HepG2 (cell line): ENCODE measurements at regions not wholly inside any gene's neighbourhood (a gene's known extent, or its start where the extent isn't known, plus 50 kb on each side); places are given as distances from the start of the nearest gene placed in this dataset.

Experiments used
- ATAC-seq: fragments of 200-7000 bp; cut with Tn5 transposase; 3 replicates; pipeline ENCODE4 v1.9.1; 2020; ENCODE audit warnings: mild to moderate bottlenecking, moderate library complexity
- BruUV-seq: library from RNA; stranded (reverse); fragments of 400-500 nt; replicated peaks from 2 replicates; lab custom pipeline; 2021; lab: Mats Ljungman, UMichigan
- CTCF ChIA-PET: fragments of 300-600 bp; formaldehyde crosslinking; extraction: SDS; loops from one replicate; lab custom pipeline; 2021; ENCODE audit warnings: low total read pairs, inconsistent platforms, low intra/inter-chr PET ratio; lab: Yijun Ruan, JAX
- POLR2A ChIA-PET: fragments of 350-600 bp; sonication (Branson Sonifier 250); formaldehyde crosslinking; loops from one replicate; lab custom pipeline; 2020; ENCODE audit warnings: antibody characterized with exemption, inconsistent platforms; lab: Yijun Ruan, JAX
- DNase-seq: peaks from one replicate; pipeline ENCODE4 v3.0.0-alpha.2; 2015; ENCODE audit warnings: low spot score
- FAIRE-seq: peaks from 3 replicates; lab custom pipeline; 2011; peaks lifted over from hg19 to GRCh38; lab: Jason Lieb, UNC
- H2AFZ ChIP-seq: one replicate; pipeline ENCODE4 v1.6.1; 2011; ENCODE audit warnings: low read length, inconsistent platforms
- H3K27ac ChIP-seq: fragments of 300-600 bp; 3 replicates; pipeline ENCODE4 v1.8.0; 2011; ENCODE audit warnings: mixed run types, mild to moderate bottlenecking, mixed read lengths, low read length, inconsistent platforms; ENCODE audit not compliant: insufficient read depth; ENCODE audit errors: extremely low read length
- H3K27me3 ChIP-seq, 2 experiments: fragments of 200-600 bp in 1 of 2; 2 replicates in 1 of 2; 3 replicates in 1 of 2; pipeline versions ENCODE4 v1.6.0 to v1.8.0; 2011; ENCODE audit warnings: low read length in 2 of 2, mild to moderate bottlenecking in 2 of 2, moderate library complexity in 2 of 2, inconsistent platforms in 1 of 2; ENCODE audit not compliant: insufficient read depth in 2 of 2, control insufficient read depth in 1 of 2
- H3K36me3 ChIP-seq, 2 experiments: fragments of 200-600 bp in 1 of 2; replicated peaks in 1 of 2; 2 replicates in 1 of 2; 3 replicates in 1 of 2; pipeline versions ENCODE4 v1.5.1 to v1.8.0; 2011; ENCODE audit warnings: low read length in 2 of 2, inconsistent platforms in 1 of 2; ENCODE audit not compliant: insufficient read depth in 2 of 2, control insufficient read depth in 1 of 2
- H3K4me1 ChIP-seq: 2 replicates; pipeline ENCODE4 v1.5.1; 2012; ENCODE audit warnings: low read length, inconsistent platforms; ENCODE audit not compliant: insufficient read depth
- H3K4me2 ChIP-seq: 2 replicates; pipeline ENCODE4 v1.6.0; 2011; ENCODE audit warnings: low read depth, low read length, inconsistent platforms
- H3K4me3 ChIP-seq, 3 experiments: fragments of 200-600 bp in 1 of 3; sonication (generic), shearing (Covaris generic) in 1 of 3; replicated peaks in 1 of 3; 2 replicates each; pipeline ENCODE4 v1.5.1; 2011 to 2016; ENCODE audit warnings: low read length in 3 of 3, inconsistent platforms in 2 of 3, low read depth in 2 of 3, mild to moderate bottlenecking in 2 of 3, control low read depth in 1 of 3, mixed read lengths in 1 of 3; ENCODE audit not compliant: insufficient read depth in 1 of 3
- H3K79me2 ChIP-seq: one replicate; pipeline ENCODE4 v1.6.1; 2011; ENCODE audit warnings: low read length, inconsistent platforms; ENCODE audit not compliant: insufficient read depth
- H3K9ac ChIP-seq: 2 replicates; pipeline ENCODE4 v1.6.0; 2011; ENCODE audit warnings: mild to moderate bottlenecking, low read depth, low read length, inconsistent platforms; ENCODE audit not compliant: insufficient read depth
- H3K9me3 ChIP-seq: 2 replicates; pipeline ENCODE4 v1.5.1; 2012; ENCODE audit warnings: mild to moderate bottlenecking, low read length
- H4K20me1 ChIP-seq: 2 replicates; pipeline ENCODE4 v1.6.0; 2011; ENCODE audit warnings: inconsistent platforms, mild to moderate bottlenecking, low read length, moderate library complexity; ENCODE audit not compliant: insufficient read depth
- ATM ChIP-seq: fragments of 450-650 bp; IDR thresholded peaks from 2 replicates; pipeline ENCODE4 v1.7.1; 2017; ENCODE audit warnings: mild to moderate bottlenecking, borderline replicate concordance
- IKZF1 ChIP-seq: fragments of 450-650 bp; IDR thresholded peaks from 2 replicates; pipeline ENCODE4 v1.7.1; 2016
- KMT2A ChIP-seq: sonication (generic); formaldehyde crosslinking; IDR thresholded peaks from 2 replicates; pipeline ENCODE4 v1.4.0; 2020; ENCODE audit warnings: missing genetic modification reagents
- MAFF ChIP-seq: IDR thresholded peaks from 2 replicates; pipeline ENCODE4 v1.6.1; 2011; ENCODE audit warnings: low read depth, low read length, improper control_type of control experiment
- MAFK ChIP-seq, 2 experiments: IDR thresholded peaks in 1 of 2; conservative IDR thresholded peaks in 1 of 2; 2 replicates each; pipeline ENCODE4 v1.6.1; 2011; ENCODE audit warnings: improper control_type of control experiment in 2 of 2, low read length in 2 of 2
- PAX8 ChIP-seq: sonication (generic); formaldehyde crosslinking; IDR thresholded peaks from 2 replicates; pipeline ENCODE4 v1.8.0; 2022; ENCODE audit warnings: mild to moderate bottlenecking, missing genetic modification reagents, borderline replicate concordance
- ZNF225 ChIP-seq: sonication (generic); formaldehyde crosslinking; IDR thresholded peaks from 2 replicates; pipeline ENCODE4 v1.4.0; 2020; ENCODE audit warnings: mild to moderate bottlenecking, missing genetic modification reagents
- ZNF530 ChIP-seq: sonication (generic); formaldehyde crosslinking; IDR thresholded peaks from 2 replicates; pipeline ENCODE4 v1.5.0; 2020; ENCODE audit warnings: low read depth, mild to moderate bottlenecking, missing genetic modification reagents
- ZNF7 ChIP-seq: IDR thresholded peaks from 2 replicates; pipeline ENCODE4 v1.6.1; 2016; ENCODE audit warnings: missing biosample characterization, missing genetic modification reagents
- ZNF816 ChIP-seq: sonication (generic); formaldehyde crosslinking; IDR thresholded peaks from 2 replicates; pipeline ENCODE4 v1.8.0; 2022; ENCODE audit warnings: missing genetic modification reagents, mild to moderate bottlenecking, borderline replicate concordance
- ZSCAN20 ChIP-seq: sonication (generic); formaldehyde crosslinking; IDR thresholded peaks from 2 replicates; pipeline ENCODE4 v1.4.0; 2020; ENCODE audit warnings: missing genetic modification reagents, mild to moderate bottlenecking, borderline replicate concordance
- WGBS: methylation state at CpG from one replicate; pipeline ENCODE4 v1.1.6; 2017; ENCODE audit warnings: low lambda C conversion rate; 5-methylcytosine and 5-hydroxymethylcytosine counted together
- in situ Hi-C: cut with HindIII; loops from 2 replicates; pipeline ENCODE4 v1.10.0; 2017; ENCODE audit warnings: low pct_unique_long_range_greater_than_20kb; ENCODE audit not compliant: extremely low pct_ligation_motif_present
- intact Hi-C: fragments of 100-400 bp; cut with micrococcal nuclease; formaldehyde crosslinking; loops from one replicate; pipeline ENCODE4 v1.10.0; 2022; ENCODE audit not compliant: unreplicated experiment
- TF ChIP-seq, protein P1 (sequence below): sonication (generic); formaldehyde crosslinking; IDR thresholded peaks from 2 replicates; pipeline ENCODE4 v1.4.0; 2020; ENCODE audit warnings: missing genetic modification reagents, borderline replicate concordance
- TF ChIP-seq, protein P2 (sequence below): sonication (generic); formaldehyde crosslinking; IDR thresholded peaks from 2 replicates; pipeline ENCODE4 v1.8.1; 2023; ENCODE audit warnings: mild to moderate bottlenecking, moderate library complexity, missing genetic modification reagents
- TF ChIP-seq, protein P3 (sequence below): IDR thresholded peaks from 2 replicates; pipeline ENCODE4 v1.6.1; 2016; ENCODE audit warnings: missing biosample characterization, missing genetic modification reagents, low read depth
- TF ChIP-seq, protein P4 (sequence below): sonication (generic); formaldehyde crosslinking; IDR thresholded peaks from 2 replicates; pipeline ENCODE4 v1.9.0; 2021; ENCODE audit warnings: missing genetic modification reagents, mild to moderate bottlenecking, borderline replicate concordance

DNA sequence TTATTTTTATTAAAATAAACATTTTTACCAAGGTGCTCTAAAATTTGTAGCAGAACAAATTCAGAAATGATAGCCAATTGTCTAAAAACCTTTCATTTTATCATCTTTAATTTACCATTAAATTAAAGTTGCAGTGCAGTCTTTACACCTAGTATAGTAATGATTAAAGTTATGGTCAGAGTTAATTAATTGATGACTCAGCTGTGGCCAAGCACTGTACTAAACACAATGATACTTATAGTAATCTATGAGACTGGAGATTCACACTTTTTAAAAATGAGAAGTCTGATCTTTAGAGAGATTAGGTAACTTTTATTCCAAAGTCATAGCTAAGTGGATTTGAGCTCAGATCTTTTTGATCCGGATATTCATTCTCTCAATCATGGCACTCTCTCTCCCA, 621.1 kb upstream of the MEF2C start:
- Histone ChIP-seq H3K27me3 (no peaks in the 10 kb centered on the region), H3K9me3 (no peaks in the 10 kb centered on the region; the same call in 1 of the 2 replicates), H3K36me3 (no peaks in the 10 kb centered on the region), H4K20me1 (no peaks in the 10 kb centered on the region), H3K79me2 (no peaks in the 10 kb centered on the region), H2AFZ (no peak overlapping the region), H3K4me1 (no peaks in the 10 kb centered on the region), H3K27ac (no peak overlapping the region), H3K4me3 (no peak overlapping the region), H3K4me2 (no peak overlapping the region), H3K9ac (no peak overlapping the region)
- FAIRE-seq (no peak), DNase-seq (no peak), ATAC-seq (no peak)
- ChIA-PET POLR2A (no interaction called here), CTCF (no interaction called here)
- in situ Hi-C loops (no loop called here), intact Hi-C loops (no loop called here)
- BruUV-seq = no TSS peak
- TF ChIP-seq IKZF1 (no peak), ZSCAN20 (CRISPR knock-in tag) (no peak), ZNF225 (CRISPR knock-in tag) (no peak), ZNF530 (CRISPR knock-in tag) (no peak), MAFF (peak; percentile 51; the same call in 1 of the 2 replicates), PAX8 (CRISPR knock-in tag) (no peak), ATM (no peak), ZNF7 (CRISPR knock-in tag) (no peak), KMT2A (no peak), ZNF816 (no peak), MAFK (conservative IDR thresholded peaks at IDR 0.05 in 1 of 2, IDR thresholded peaks at IDR 0.05 in 1 of 2; ENCODE audit: low read length in 2 of 2) (peak; percentile 27 to 73)
- TF ChIP-seq, protein P1, sequence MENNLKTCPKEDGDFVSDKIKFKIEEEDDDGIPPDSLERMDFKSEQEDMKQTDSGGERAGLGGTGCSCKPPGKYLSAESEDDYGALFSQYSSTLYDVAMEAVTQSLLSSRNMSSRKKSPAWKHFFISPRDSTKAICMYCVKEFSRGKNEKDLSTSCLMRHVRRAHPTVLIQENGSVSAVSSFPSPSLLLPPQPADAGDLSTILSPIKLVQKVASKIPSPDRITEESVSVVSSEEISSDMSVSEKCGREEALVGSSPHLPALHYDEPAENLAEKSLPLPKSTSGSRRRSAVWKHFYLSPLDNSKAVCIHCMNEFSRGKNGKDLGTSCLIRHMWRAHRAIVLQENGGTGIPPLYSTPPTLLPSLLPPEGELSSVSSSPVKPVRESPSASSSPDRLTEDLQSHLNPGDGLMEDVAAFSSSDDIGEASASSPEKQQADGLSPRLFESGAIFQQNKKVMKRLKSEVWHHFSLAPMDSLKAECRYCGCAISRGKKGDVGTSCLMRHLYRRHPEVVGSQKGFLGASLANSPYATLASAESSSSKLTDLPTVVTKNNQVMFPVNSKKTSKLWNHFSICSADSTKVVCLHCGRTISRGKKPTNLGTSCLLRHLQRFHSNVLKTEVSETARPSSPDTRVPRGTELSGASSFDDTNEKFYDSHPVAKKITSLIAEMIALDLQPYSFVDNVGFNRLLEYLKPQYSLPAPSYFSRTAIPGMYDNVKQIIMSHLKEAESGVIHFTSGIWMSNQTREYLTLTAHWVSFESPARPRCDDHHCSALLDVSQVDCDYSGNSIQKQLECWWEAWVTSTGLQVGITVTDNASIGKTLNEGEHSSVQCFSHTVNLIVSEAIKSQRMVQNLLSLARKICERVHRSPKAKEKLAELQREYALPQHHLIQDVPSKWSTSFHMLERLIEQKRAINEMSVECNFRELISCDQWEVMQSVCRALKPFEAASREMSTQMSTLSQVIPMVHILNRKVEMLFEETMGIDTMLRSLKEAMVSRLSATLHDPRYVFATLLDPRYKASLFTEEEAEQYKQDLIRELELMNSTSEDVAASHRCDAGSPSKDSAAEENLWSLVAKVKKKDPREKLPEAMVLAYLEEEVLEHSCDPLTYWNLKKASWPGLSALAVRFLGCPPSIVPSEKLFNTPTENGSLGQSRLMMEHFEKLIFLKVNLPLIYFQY = no peak
- TF ChIP-seq, protein P2, sequence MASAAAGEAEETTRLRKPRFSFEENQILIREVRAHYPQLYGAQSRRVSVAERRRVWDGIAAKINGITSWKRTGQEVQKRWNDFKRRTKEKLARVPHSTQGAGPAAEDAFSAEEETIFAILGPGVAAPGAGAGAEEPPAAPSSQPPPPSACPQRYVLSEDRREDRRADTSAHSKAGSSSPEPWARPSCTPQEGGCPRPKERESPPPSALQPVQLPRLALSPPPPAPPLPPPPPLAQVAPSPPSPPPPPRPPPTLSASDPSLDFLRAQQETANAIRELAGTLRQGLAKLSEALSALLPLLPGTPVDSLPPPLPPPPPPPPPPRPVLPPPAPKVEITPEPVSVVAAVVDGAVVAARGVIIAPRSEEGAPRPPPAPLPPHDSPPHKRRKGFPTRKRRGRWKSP (CRISPR knock-in tag) = no peak
- TF ChIP-seq, protein P3, sequence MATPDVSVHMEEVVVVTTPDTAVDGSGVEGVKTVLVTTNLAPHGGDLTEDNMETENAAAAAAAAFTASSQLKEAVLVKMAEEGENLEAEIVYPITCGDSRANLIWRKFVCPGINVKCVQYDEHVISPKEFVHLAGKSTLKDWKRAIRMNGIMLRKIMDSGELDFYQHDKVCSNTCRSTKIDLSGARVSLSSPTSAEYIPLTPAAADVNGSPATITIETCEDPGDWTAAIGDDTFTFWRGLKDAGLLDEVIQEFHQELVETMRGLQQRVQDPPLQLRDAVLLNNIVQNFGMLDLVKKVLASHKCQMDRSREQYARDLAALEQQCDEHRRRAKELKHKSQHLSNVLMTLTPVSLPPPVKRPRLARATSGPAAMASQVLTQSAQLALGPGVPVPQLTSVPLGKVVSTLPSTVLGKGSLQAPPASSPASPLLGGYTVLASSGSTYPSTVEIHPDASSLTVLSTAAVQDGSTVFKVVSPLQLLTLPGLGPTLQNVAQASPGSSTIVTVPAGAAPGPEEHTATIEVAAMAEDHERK (CRISPR knock-in tag) = no peak
- TF ChIP-seq, protein P4, sequence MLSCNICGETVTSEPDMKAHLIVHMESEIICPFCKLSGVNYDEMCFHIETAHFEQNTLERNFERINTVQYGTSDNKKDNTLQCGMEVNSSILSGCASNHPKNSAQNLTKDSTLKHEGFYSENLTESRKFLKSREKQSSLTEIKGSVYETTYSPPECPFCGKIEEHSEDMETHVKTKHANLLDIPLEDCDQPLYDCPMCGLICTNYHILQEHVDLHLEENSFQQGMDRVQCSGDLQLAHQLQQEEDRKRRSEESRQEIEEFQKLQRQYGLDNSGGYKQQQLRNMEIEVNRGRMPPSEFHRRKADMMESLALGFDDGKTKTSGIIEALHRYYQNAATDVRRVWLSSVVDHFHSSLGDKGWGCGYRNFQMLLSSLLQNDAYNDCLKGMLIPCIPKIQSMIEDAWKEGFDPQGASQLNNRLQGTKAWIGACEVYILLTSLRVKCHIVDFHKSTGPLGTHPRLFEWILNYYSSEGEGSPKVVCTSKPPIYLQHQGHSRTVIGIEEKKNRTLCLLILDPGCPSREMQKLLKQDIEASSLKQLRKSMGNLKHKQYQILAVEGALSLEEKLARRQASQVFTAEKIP (CRISPR knock-in tag) = no peak
- WGBS = 29% methylated on average over 1 of the region's 1 CpG
